BE2C (cell line): ENCODE measurements at regions not wholly inside any gene's neighbourhood (a gene's known extent, or its start where the extent isn't known, plus 50 kb on each side); places are given as distances from the start of the nearest gene placed in this dataset.

Experiments
- DNase-seq: peaks from one replicate; pipeline ENCODE4 v3.0.0-alpha.2; 2020
- H3K27me3 ChIP-seq: fragments of 250-450 bp; sonication (Bioruptor Pico); 2 replicates; pipeline ENCODE4 v1.5.1; 2020; ENCODE audit warnings: mild to moderate bottlenecking
- H3K36me3 ChIP-seq: fragments of 250-450 bp; sonication (Bioruptor Pico); 2 replicates; pipeline ENCODE4 v1.5.1; 2020; ENCODE audit warnings: mild to moderate bottlenecking
- H3K4me1 ChIP-seq: fragments of 250-450 bp; sonication (Bioruptor Pico); 2 replicates; pipeline ENCODE4 v1.5.1; 2020
- H3K4me3 ChIP-seq: 2 replicates; pipeline ENCODE4 v1.5.1; 2011; ENCODE audit warnings: low read depth, low read length
- H3K9me3 ChIP-seq: fragments of 250-450 bp; sonication (Bioruptor Pico); 2 replicates; pipeline ENCODE4 v1.5.1; 2020
- CTCF ChIP-seq: IDR thresholded peaks from 2 replicates; pipeline ENCODE4 v1.5.1; 2012; ENCODE audit warnings: mild to moderate bottlenecking, low read depth, low read length

GRCh38 chr22:49072996-49073645 is 754.6 kb downstream of the BRD1 start:
- DNase-seq = no peak
- Histone ChIP-seq H3K4me3 (no peak overlapping the region), H3K27me3 (no peaks in the 10 kb centered on the region), H3K9me3 (no peaks in the 10 kb centered on the region; the same call in 1 of the 2 replicates), H3K4me1 (no peaks in the 10 kb centered on the region), H3K36me3 (no peaks in the 10 kb centered on the region)
- TF ChIP-seq CTCF = no peak

GRCh38 chr22:49070501-49070900 is 757.2 kb downstream of the BRD1 start:
- H3K4me3 ChIP-seq = no peak overlapping the region
- H3K9me3 ChIP-seq = no peaks in the 10 kb centered on the region; the same call in 1 of the 2 replicates
- H3K4me1 ChIP-seq = no peaks in the 10 kb centered on the region
- H3K27me3 ChIP-seq = no peaks in the 10 kb centered on the region
- no peak for DNase-seq
- no peak for TF ChIP-seq CTCF
- H3K36me3 ChIP-seq = no peaks in the 10 kb centered on the region

- Histone ChIP-seq H3K9me3 (no peaks in the 10 kb centered on the region; the same call in 1 of the 2 replicates), H3K4me3 (no peak overlapping the region), H3K27me3 (no peaks in the 10 kb centered on the region)
Observed at GRCh38 chr22:49068861-49069500, 758.7 kb downstream of the BRD1 start.

GRCh38 chr22:49067504-49067903 is 760.2 kb downstream of the BRD1 start:
- TF ChIP-seq CTCF = no peak

More at GRCh38 chr22:49068861-49069500, 758.7 kb downstream of the BRD1 start:
- H3K36me3 ChIP-seq = no peaks in the 10 kb centered on the region
- H3K4me1 ChIP-seq = no peaks in the 10 kb centered on the region
- no peak for TF ChIP-seq CTCF
- no peak for DNase-seq

GRCh38 chr22:49066619-49067018 is 761.1 kb downstream of the BRD1 start:
- no peaks in the 10 kb centered on the region for H3K27me3 ChIP-seq
- DNase-seq = no peak
- TF ChIP-seq CTCF = no peak
- H3K9me3 ChIP-seq = no peaks in the 10 kb centered on the region
- H3K4me3 ChIP-seq = no peak overlapping the region
- no peaks in the 10 kb centered on the region for H3K4me1 ChIP-seq
- H3K36me3 ChIP-seq = no peaks in the 10 kb centered on the region

More at GRCh38 chr22:49067504-49067903, 760.2 kb downstream of the BRD1 start:
- Histone ChIP-seq H3K9me3 (no peaks in the 10 kb centered on the region), H3K36me3 (no peaks in the 10 kb centered on the region), H3K4me3 (no peak overlapping the region), H3K27me3 (no peaks in the 10 kb centered on the region), H3K4me1 (no peaks in the 10 kb centered on the region)
- DNase-seq = no peak

- DNase-seq = no peak
- H3K4me1 ChIP-seq = no peaks in the 10 kb centered on the region
- H3K27me3 ChIP-seq = no peaks in the 10 kb centered on the region
- no peaks in the 10 kb centered on the region for H3K36me3 ChIP-seq
- TF ChIP-seq CTCF = no peak
- no peaks in the 10 kb centered on the region for H3K9me3 ChIP-seq
- no peak overlapping the region for H3K4me3 ChIP-seq
Observed at GRCh38 chr22:49064836-49065235, 762.8 kb downstream of the BRD1 start.
